ENCODE measurements at regions not wholly inside any gene's neighbourhood (a gene's known extent, or its start where the extent isn't known, plus 50 kb on each side); places are given as distances from the start of the nearest gene placed in this dataset.

GRCh38 chr3:177683586-177683985 is 486.3 kb upstream of the TBL1XR1 start (continued):
- TF ChIP-seq ZNF318 (CRISPR knock-in tag; IDR thresholded peaks at IDR 0.05), result no peak
- no peak for TF ChIP-seq GLMP (CRISPR knock-in tag; IDR thresholded peaks at IDR 0.05; ENCODE audit: borderline replicate concordance)
- TF ChIP-seq NRL (CRISPR knock-in tag; IDR thresholded peaks at IDR 0.05; ENCODE audit: borderline replicate concordance), result no peak
- no peak for TF ChIP-seq TEAD2 (CRISPR knock-in tag; IDR thresholded peaks at IDR 0.05)
- TF ChIP-seq BRCA1 (CRISPR knock-in tag; IDR thresholded peaks at IDR 0.05), result no peak
- TF ChIP-seq SAFB2 (CRISPR knock-in tag; IDR thresholded peaks at IDR 0.05; ENCODE audit: borderline replicate concordance, low read depth), result no peak
- no peak for TF ChIP-seq TRIM24 (CRISPR knock-in tag; IDR thresholded peaks at IDR 0.05)
- no peak for TF ChIP-seq HMG20B (CRISPR knock-in tag; conservative IDR thresholded peaks at IDR 0.05)
- TF ChIP-seq GATAD2A (CRISPR knock-in tag; IDR thresholded peaks at IDR 0.05), result no peak
